Stomach (tissue), 8 donors: ENCODE measurements at regions not wholly inside any gene's neighbourhood (a gene's known extent, or its start where the extent isn't known, plus 50 kb on each side); places are given as distances from the start of the nearest gene placed in this dataset.

Experiments used
- DNase-seq, 2 donors: peaks; one replicate each; pipeline versions ENCODE4 v3.0.0 to v3.0.0-alpha.2; 2013 to 2019
- H3K27ac ChIP-seq, 5 donors: fragments of 200-600 bp in 4 of 5; sonication (generic) in 4 of 5; one replicate each; pipeline ENCODE4 v1.5.1; 2013 to 2019; ENCODE audit warnings: mild to moderate bottlenecking in 1 of 5, moderate library complexity in 1 of 5
- H3K27me3 ChIP-seq, 3 donors: fragments of 200-600 bp; sonication (generic); one replicate each; pipeline ENCODE4 v1.5.1; 2017 to 2019; ENCODE audit warnings: mixed run types in 1 of 3
- H3K36me3 ChIP-seq, 4 donors: fragments of 200-600 bp; sonication (generic); 1 replicate in 3 of 4; 2 replicates in 1 of 4; pipeline ENCODE4 v1.5.1; 2016 to 2019
- H3K4me1 ChIP-seq, 4 donors: fragments of 200-600 bp; sonication (generic); one replicate each; pipeline ENCODE4 v1.5.1; 2016 to 2019
- H3K4me3 ChIP-seq, 4 donors: fragments of 200-600 bp; sonication (generic) in 3 of 4; one replicate each; pipeline ENCODE4 v1.5.1; 2016 to 2019; ENCODE audit warnings: mild to moderate bottlenecking in 1 of 4
- H3K9me3 ChIP-seq, 4 donors: fragments of 200-600 bp; sonication (generic); one replicate each; pipeline ENCODE4 v1.5.1; 2016 to 2019
- CTCF ChIP-seq, 7 experiments: fragments of 450-650 bp in 4 of 7; fragments of 200-600 bp in 3 of 7; sonication (generic) in 3 of 7; IDR thresholded peaks; one replicate each; pipeline ENCODE4 v1.5.1; 2016 to 2019; ENCODE audit warnings: antibody characterized with exemption in 7 of 7, control low read depth in 2 of 7, mild to moderate bottlenecking in 1 of 7
- EP300 ChIP-seq: sonication (generic); formaldehyde crosslinking; IDR thresholded peaks from one replicate; pipeline ENCODE4 v1.6.1; 2017; ENCODE audit warnings: antibody characterized with exemption
- POLR2A ChIP-seq, 4 donors: fragments of 450-650 bp; IDR thresholded peaks; one replicate each; pipeline ENCODE4 v1.6.1; 2016; ENCODE audit warnings: antibody characterized with exemption in 4 of 4, control low read depth in 2 of 4, mild to moderate bottlenecking in 1 of 4, moderate library complexity in 1 of 4
- POLR2AphosphoS5 ChIP-seq, 3 donors: sonication (generic); formaldehyde crosslinking; IDR thresholded peaks; one replicate each; pipeline ENCODE4 v1.6.1; 2016; ENCODE audit warnings: antibody characterized with exemption in 3 of 3
- WGBS, 5 donors: extraction: QIAGEN DNeasy Blood & Tissue Kit in 3 of 5; methylation state at CpG; one replicate each; pipeline versions ENCODE4 v1.1.5 to v1.1.7; 2013 to 2018; 5-methylcytosine and 5-hydroxymethylcytosine counted together
- intact Hi-C: fragments of 100-400 bp; cut with DNase I; formaldehyde crosslinking; loops from one replicate; pipeline ENCODE4 v1.15.1; 2023; ENCODE audit warnings: low total_unique reads
- donor health status: healthy with polysubstance abuse.
- donor health status: Bipolar disorder and iron deficiency.
- donor health status: healthy.

GRCh38 chr9:81361296-81361695, 328.1 kb downstream of the TLE1 start:
- no peak for DNase-seq
- no peak overlapping the region for H3K27ac ChIP-seq
- no peaks in the 10 kb centered on the region for H3K36me3 ChIP-seq
- no peak for TF ChIP-seq POLR2A (IDR thresholded peaks at IDR 0.05)
- no peak for TF ChIP-seq CTCF (IDR thresholded peaks at IDR 0.05)
- TF ChIP-seq EP300, result no peak
- TF ChIP-seq POLR2AphosphoS5 (IDR thresholded peaks at IDR 0.05), result no peak
- 64 to 78% (median 71%) methylated on average over 2 of the region's 2 CpGs for WGBS, 5 donors
- no peaks in the 10 kb centered on the region for H3K4me1 ChIP-seq
- peaks cover 0 to 22% (median 14%) of the 10 kb centered on the region in 4 donors for H3K9me3 ChIP-seq
- H3K4me3 ChIP-seq, result no peak overlapping the region
- intact Hi-C loops, result no loop called here
- no peaks in the 10 kb centered on the region for H3K27me3 ChIP-seq

- TF ChIP-seq CTCF (IDR thresholded peaks at IDR 0.05) (no peak), POLR2AphosphoS5 (IDR thresholded peaks at IDR 0.05) (no peak), EP300 (no peak), POLR2A (IDR thresholded peaks at IDR 0.05) (no peak)
- no peak overlapping the region for H3K27ac ChIP-seq
Observed at GRCh38 chr9:81351166-81351565, 338.2 kb downstream of the TLE1 start.

DNA sequence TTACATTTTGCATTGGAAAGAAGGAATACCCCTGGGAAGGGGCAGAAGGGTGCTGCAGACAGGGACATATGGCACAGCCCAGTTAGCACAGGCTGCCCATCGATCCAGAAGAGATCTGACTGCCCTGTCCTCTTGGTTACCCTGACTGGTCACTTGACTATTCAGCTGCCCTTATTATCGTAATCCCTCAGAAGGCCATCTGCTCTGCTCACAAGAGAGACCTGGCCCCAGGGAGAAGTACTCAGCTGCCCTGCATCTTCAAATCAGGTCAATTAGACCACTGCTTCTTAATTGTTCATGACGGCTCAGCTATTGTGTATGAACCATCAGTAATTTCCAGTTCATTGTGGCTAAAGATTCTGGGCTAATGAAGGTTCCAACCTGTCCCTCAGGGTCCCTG, 345.0 kb downstream of the TLE1 start:
- intact Hi-C loops, result no loop called here
- 77 to 94% (median 87%) methylated on average over 3 of the region's 3 CpGs for WGBS, 5 donors
- Histone ChIP-seq H3K4me3 (no peak overlapping the region), H3K36me3 (no peaks in the 10 kb centered on the region), H3K27me3 (no peaks in the 10 kb centered on the region), H3K27ac (no peak overlapping the region), H3K4me1 (no peaks in the 10 kb centered on the region), H3K9me3 (no peaks in the 10 kb centered on the region)
- DNase-seq, result no peak
- no peak for TF ChIP-seq POLR2A (IDR thresholded peaks at IDR 0.05)
- TF ChIP-seq CTCF (IDR thresholded peaks at IDR 0.05), result no peak
- TF ChIP-seq EP300, result no peak
- no peak for TF ChIP-seq POLR2AphosphoS5 (IDR thresholded peaks at IDR 0.05)

More at GRCh38 chr9:81351166-81351565, 338.2 kb downstream of the TLE1 start:
- no peaks in the 10 kb centered on the region for H3K9me3 ChIP-seq
- no peaks in the 10 kb centered on the region for H3K36me3 ChIP-seq
- DNase-seq, result no peak
- no peaks in the 10 kb centered on the region for H3K27me3 ChIP-seq
- H3K4me3 ChIP-seq, result no peak overlapping the region
- intact Hi-C loops, result no loop called here
- WGBS, 5 donors, result 86 to 93% (median 91%) methylated on average over 2 of the region's 2 CpGs
- H3K4me1 ChIP-seq, result no peaks in the 10 kb centered on the region

- DNase-seq, result no peak
- 67 to 78% (median 72%) methylated on average over 3 of the region's 3 CpGs for WGBS, 5 donors
- Histone ChIP-seq H3K27ac (no peak overlapping the region), H3K4me1 (no peaks in the 10 kb centered on the region), H3K36me3 (no peaks in the 10 kb centered on the region), H3K9me3 (peaks cover 0 to 21% (median 8%) of the 10 kb centered on the region in 4 donors), H3K27me3 (no peaks in the 10 kb centered on the region), H3K4me3 (no peak overlapping the region)
- intact Hi-C loops, result no loop called here
- TF ChIP-seq CTCF (IDR thresholded peaks at IDR 0.05) (no peak), POLR2AphosphoS5 (IDR thresholded peaks at IDR 0.05) (no peak), POLR2A (IDR thresholded peaks at IDR 0.05) (no peak), EP300 (no peak)
Observed at GRCh38 chr9:81335879-81336421, 353.4 kb downstream of the TLE1 start.
